Upper lobe of right lung (tissue), 1 donor: ENCODE measurements at regions not wholly inside any gene's neighbourhood (a gene's known extent, or its start where the extent isn't known, plus 50 kb on each side); places are given as distances from the start of the nearest gene placed in this dataset.

Experiments
- ATAC-seq: fragments of 200-7000 bp; cut with Tn5 transposase; one replicate; pipeline ENCODE4 v1.9.1; 2020; ENCODE audit warnings: mild to moderate bottlenecking, moderate library complexity
- DNase-seq: peaks from one replicate; pipeline ENCODE4 v3.0.0-alpha.2; 2020
- H3K27ac ChIP-seq: fragments of 200-600 bp; one replicate; pipeline ENCODE4 v1.8.0; 2022
- H3K27me3 ChIP-seq: fragments of 200-600 bp; one replicate; pipeline ENCODE4 v1.8.0; 2022; ENCODE audit warnings: mild to moderate bottlenecking
- H3K36me3 ChIP-seq: fragments of 200-600 bp; one replicate; pipeline ENCODE4 v1.8.0; 2022
- H3K4me1 ChIP-seq: fragments of 200-600 bp; one replicate; pipeline ENCODE4 v1.8.0; 2022
- H3K4me3 ChIP-seq: fragments of 200-600 bp; one replicate; pipeline ENCODE4 v1.8.0; 2022; ENCODE audit warnings: mild to moderate bottlenecking
- H3K9me3 ChIP-seq: fragments of 200-600 bp; one replicate; pipeline ENCODE4 v1.8.0; 2022
- CTCF ChIP-seq: fragments of 200-600 bp; IDR thresholded peaks from one replicate; pipeline ENCODE4 v1.8.0; 2022; ENCODE audit warnings: antibody characterized with exemption
- intact Hi-C: fragments of 100-400 bp; cut with DNase I; formaldehyde crosslinking; loops from one replicate; pipeline ENCODE4 v1.11.0; 2022
- donor health status: DM: no; HTN: yes; CAD: no; lungs with severe emphysema.

DNA sequence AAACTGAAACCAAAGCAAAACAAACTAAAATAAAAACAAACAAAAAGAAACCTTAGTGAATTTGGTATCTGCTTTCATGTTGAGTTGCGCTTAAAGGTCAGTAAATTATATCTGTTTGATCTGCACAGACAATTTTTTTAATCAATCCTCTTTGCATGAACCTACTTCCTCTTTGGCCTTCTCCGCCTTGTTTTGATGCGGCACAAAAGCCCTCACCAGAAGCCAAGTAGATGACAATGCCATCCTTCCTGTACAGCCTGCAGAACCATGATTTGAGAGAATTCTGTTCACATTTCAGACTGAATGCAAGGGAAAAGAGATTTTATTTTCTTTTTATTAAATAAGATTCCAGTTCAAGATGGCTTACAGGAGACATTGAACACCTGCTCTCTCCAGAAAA, 473.6 kb upstream of the FTMT start:
- no peaks in the 10 kb centered on the region for H3K9me3 ChIP-seq
- no peak overlapping the region for H3K4me3 ChIP-seq
- H3K4me1 ChIP-seq = no peaks in the 10 kb centered on the region
- ATAC-seq = no peak
- no peaks in the 10 kb centered on the region for H3K27me3 ChIP-seq
- DNase-seq = no peak
- intact Hi-C loops = no loop called here
- H3K36me3 ChIP-seq = no peaks in the 10 kb centered on the region
- no peak for TF ChIP-seq CTCF
- H3K27ac ChIP-seq = no peak overlapping the region

DNA sequence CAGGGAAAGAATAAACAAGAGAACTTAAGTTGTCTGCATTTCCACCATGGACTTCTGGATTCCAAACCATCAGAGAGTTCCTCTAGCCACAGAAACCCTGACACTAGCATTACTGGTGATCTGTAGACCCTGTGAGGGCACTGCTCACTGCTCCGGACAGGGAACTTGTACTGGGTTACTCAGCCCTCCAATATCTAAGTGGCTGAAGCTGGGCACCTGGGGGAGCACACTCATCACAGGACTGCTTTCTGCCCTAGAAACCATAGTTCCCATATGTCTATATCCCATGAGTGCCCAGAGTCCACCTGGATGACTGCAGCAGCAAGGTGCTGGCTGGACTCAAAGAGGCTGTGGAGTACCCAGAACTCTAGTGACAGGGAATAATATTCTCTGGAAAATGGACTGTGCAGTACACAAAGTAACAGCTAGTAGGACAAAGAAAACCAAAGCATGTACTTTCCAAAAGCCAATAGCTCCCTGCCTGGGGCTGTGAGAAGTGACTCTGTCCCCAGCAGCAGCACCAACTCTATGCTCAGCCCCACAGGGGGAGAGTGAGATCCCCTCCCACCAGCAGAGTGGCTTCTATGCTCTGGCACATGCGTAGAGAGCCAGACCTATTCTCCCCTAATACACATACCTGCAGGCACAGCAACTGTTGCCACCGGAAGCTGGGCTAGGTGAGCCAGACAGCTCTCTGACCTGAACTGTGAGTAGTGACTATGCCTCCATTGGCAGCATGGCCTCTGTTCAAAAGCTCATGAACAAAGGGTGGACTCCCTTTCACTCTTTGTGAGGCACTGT, 472.9 kb upstream of the FTMT start:
- no peaks in the 10 kb centered on the region for H3K4me1 ChIP-seq
- peak; percentile 22 for ATAC-seq
- no peak for DNase-seq
- H3K27me3 ChIP-seq = no peaks in the 10 kb centered on the region
- no peaks in the 10 kb centered on the region for H3K9me3 ChIP-seq
- intact Hi-C loops = no loop called here
- H3K36me3 ChIP-seq = no peaks in the 10 kb centered on the region
- no peak overlapping the region for H3K4me3 ChIP-seq
- TF ChIP-seq CTCF = no peak
- H3K27ac ChIP-seq = no peak overlapping the region

GRCh38 chr5:121380066-121380465, 471.6 kb upstream of the FTMT start:
- H3K27ac ChIP-seq = no peak overlapping the region
- H3K9me3 ChIP-seq = no peaks in the 10 kb centered on the region
- intact Hi-C loops = no loop called here
- DNase-seq = no peak
- no peak for ATAC-seq
- H3K4me1 ChIP-seq = no peaks in the 10 kb centered on the region
- no peaks in the 10 kb centered on the region for H3K27me3 ChIP-seq
- no peak for TF ChIP-seq CTCF
- H3K36me3 ChIP-seq = no peaks in the 10 kb centered on the region
- H3K4me3 ChIP-seq = no peak overlapping the region

DNA sequence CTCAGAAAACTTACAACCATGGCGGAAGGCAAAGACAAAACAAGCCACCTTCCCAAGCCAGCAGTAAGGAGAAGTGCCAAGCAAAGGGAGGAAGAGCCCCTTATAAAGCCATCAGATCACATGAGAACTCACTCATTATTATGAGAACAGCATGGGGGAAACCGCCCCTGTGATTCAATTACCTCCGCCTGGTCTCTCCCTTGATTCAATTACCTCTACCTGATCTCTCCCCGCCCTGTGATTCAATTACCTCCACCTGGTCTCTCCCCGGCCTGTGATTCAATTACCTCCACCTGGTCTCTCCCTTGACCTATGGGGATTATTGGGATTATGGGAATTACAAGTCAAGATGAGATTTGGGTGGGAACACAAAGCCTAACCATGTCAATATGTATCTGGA, 467.3 kb upstream of the FTMT start:
- no peak for DNase-seq
- no peak for ATAC-seq
- Histone ChIP-seq H3K4me1 (no peaks in the 10 kb centered on the region), H3K27ac (no peak overlapping the region), H3K27me3 (no peaks in the 10 kb centered on the region), H3K36me3 (no peaks in the 10 kb centered on the region), H3K4me3 (no peak overlapping the region), H3K9me3 (no peaks in the 10 kb centered on the region)
- TF ChIP-seq CTCF = no peak
- intact Hi-C loops = no loop called here

- H3K9me3 ChIP-seq = no peaks in the 10 kb centered on the region
- H3K27me3 ChIP-seq = no peaks in the 10 kb centered on the region
- H3K27ac ChIP-seq = no peak overlapping the region
- no peak for DNase-seq
- no peak overlapping the region for H3K4me3 ChIP-seq
- TF ChIP-seq CTCF = no peak
- no peaks in the 10 kb centered on the region for H3K4me1 ChIP-seq
- intact Hi-C loops = no loop called here
- no peak for ATAC-seq
- no peaks in the 10 kb centered on the region for H3K36me3 ChIP-seq
Measured at GRCh38 chr5:121386334-121386733, 465.3 kb upstream of the FTMT start.

GRCh38 chr5:121396716-121397115, 455.0 kb upstream of the FTMT start:
- Histone ChIP-seq H3K4me3 (no peak overlapping the region), H3K4me1 (no peaks in the 10 kb centered on the region), H3K27me3 (no peaks in the 10 kb centered on the region), H3K9me3 (no peaks in the 10 kb centered on the region), H3K27ac (no peak overlapping the region), H3K36me3 (no peaks in the 10 kb centered on the region)
- intact Hi-C loops = no loop called here
- DNase-seq = no peak
- no peak for ATAC-seq
- TF ChIP-seq CTCF = no peak
